HFFc6 (cell line): ENCODE measurements at regions not wholly inside any gene's neighbourhood (a gene's known extent, or its start where the extent isn't known, plus 50 kb on each side); places are given as distances from the start of the nearest gene placed in this dataset.

Experiments used
- DNase-seq: peaks from one replicate; pipeline ENCODE4 v3.0.0-alpha.2; 2018
- H3K27ac Mint-ChIP-seq: 2 replicates; pipeline ENCODE4 v1.8.0; 2020; ENCODE audit warnings: mild to moderate bottlenecking, mixed read lengths
- H3K27me3 Mint-ChIP-seq: 2 replicates; pipeline ENCODE4 v1.8.0; 2021; ENCODE audit warnings: mild to moderate bottlenecking, moderate library complexity, mixed read lengths; ENCODE audit not compliant: insufficient read depth
- H3K36me3 Mint-ChIP-seq: 2 replicates; pipeline ENCODE4 v1.8.0; 2021; ENCODE audit warnings: low read depth, mixed read lengths
- H3K4me1 Mint-ChIP-seq: 2 replicates; pipeline ENCODE4 v1.8.0; 2020; ENCODE audit warnings: low read depth, mixed read lengths
- H3K4me3 Mint-ChIP-seq: 2 replicates; pipeline ENCODE4 v1.8.0; 2020; ENCODE audit warnings: mild to moderate bottlenecking, moderate library complexity, mixed read lengths
- H3K9me3 Mint-ChIP-seq: 2 replicates; pipeline ENCODE4 v1.8.0; 2020; ENCODE audit warnings: mild to moderate bottlenecking, mixed read lengths
- CTCF ChIP-seq: fragments of 200-600 bp; sonication (generic); IDR thresholded peaks from 2 replicates; pipeline ENCODE4 v1.5.0; 2021; ENCODE audit warnings: antibody characterized with exemption, mild to moderate bottlenecking

- H3K27me3 Mint-ChIP-seq = peaks cover 3% of the 10 kb centered on the region; the same call in 1 of the 2 replicates
Observed at GRCh38 chr3:78130741-78131290, 1090.9 kb downstream of the ROBO2 start.

GRCh38 chr3:78134496-78134895 lies 1094.6 kb downstream of the ROBO2 start:
- TF ChIP-seq CTCF = no peak
- H3K27me3 Mint-ChIP-seq = peaks cover 2% of the 10 kb centered on the region; the same call in 1 of the 2 replicates
- peaks cover 18% of the 10 kb centered on the region for H3K4me1 Mint-ChIP-seq
- H3K4me3 Mint-ChIP-seq = no peak overlapping the region
- DNase-seq = no peak
- H3K36me3 Mint-ChIP-seq = no peaks in the 10 kb centered on the region
- no peak overlapping the region for H3K27ac Mint-ChIP-seq
- H3K9me3 Mint-ChIP-seq = no peaks in the 10 kb centered on the region

More at GRCh38 chr3:78130741-78131290, 1090.9 kb downstream of the ROBO2 start:
- no peak for TF ChIP-seq CTCF
- peaks cover 9% of the 10 kb centered on the region; the same call in 1 of the 2 replicates for H3K36me3 Mint-ChIP-seq
- H3K4me3 Mint-ChIP-seq = no peak overlapping the region
- DNase-seq = no peak
- H3K4me1 Mint-ChIP-seq = peaks cover 4% of the 10 kb centered on the region; the same call in 1 of the 2 replicates
- no peak overlapping the region for H3K27ac Mint-ChIP-seq
- H3K9me3 Mint-ChIP-seq = peaks cover 5% of the 10 kb centered on the region; the same call in 1 of the 2 replicates

- H3K36me3 Mint-ChIP-seq = no peaks in the 10 kb centered on the region
- H3K4me3 Mint-ChIP-seq = peak overlapping the region; percentile 21; the same call in 1 of the 2 replicates
- peaks cover 56% of the 10 kb centered on the region for H3K4me1 Mint-ChIP-seq
- TF ChIP-seq CTCF = no peak
- H3K27ac Mint-ChIP-seq = peak overlapping the region; percentile 44; the same call in 1 of the 2 replicates
- H3K9me3 Mint-ChIP-seq = no peaks in the 10 kb centered on the region
- H3K27me3 Mint-ChIP-seq = peaks cover 2% of the 10 kb centered on the region; the same call in 1 of the 2 replicates
- DNase-seq = peak; percentile 41
Observed at GRCh38 chr3:78139166-78139565, 1099.3 kb downstream of the ROBO2 start.

GRCh38 chr3:78140274-78140673 lies 1100.4 kb downstream of the ROBO2 start:
- no peak for TF ChIP-seq CTCF
- Mint-ChIP-seq H3K4me1 (peaks cover 56% of the 10 kb centered on the region), H3K9me3 (no peaks in the 10 kb centered on the region), H3K27me3 (no peaks in the 10 kb centered on the region), H3K36me3 (no peaks in the 10 kb centered on the region), H3K27ac (peak overlapping the region; percentile 3; the same call in 1 of the 2 replicates), H3K4me3 (no peak overlapping the region)
- no peak for DNase-seq

GRCh38 chr3:78140866-78141265 lies 1101.0 kb downstream of the ROBO2 start:
- Mint-ChIP-seq H3K4me1 (peaks cover 56% of the 10 kb centered on the region), H3K9me3 (no peaks in the 10 kb centered on the region), H3K4me3 (peak overlapping the region; percentile 30; the same call in 1 of the 2 replicates), H3K27ac (peak overlapping the region; percentile 53), H3K27me3 (no peaks in the 10 kb centered on the region), H3K36me3 (no peaks in the 10 kb centered on the region)
- DNase-seq = no peak
- no peak for TF ChIP-seq CTCF
